NCI-H446 treated with DMSO at 0.1 percent for 48 hours (cell line): ENCODE measurements at regions not wholly inside any gene's neighbourhood (a gene's known extent, or its start where the extent isn't known, plus 50 kb on each side); places are given as distances from the start of the nearest gene placed in this dataset.

Experiments used
- DNase-seq: peaks from one replicate; lab custom pipeline; 2025; lab: John Stamatoyannopoulos, UW

DNA sequence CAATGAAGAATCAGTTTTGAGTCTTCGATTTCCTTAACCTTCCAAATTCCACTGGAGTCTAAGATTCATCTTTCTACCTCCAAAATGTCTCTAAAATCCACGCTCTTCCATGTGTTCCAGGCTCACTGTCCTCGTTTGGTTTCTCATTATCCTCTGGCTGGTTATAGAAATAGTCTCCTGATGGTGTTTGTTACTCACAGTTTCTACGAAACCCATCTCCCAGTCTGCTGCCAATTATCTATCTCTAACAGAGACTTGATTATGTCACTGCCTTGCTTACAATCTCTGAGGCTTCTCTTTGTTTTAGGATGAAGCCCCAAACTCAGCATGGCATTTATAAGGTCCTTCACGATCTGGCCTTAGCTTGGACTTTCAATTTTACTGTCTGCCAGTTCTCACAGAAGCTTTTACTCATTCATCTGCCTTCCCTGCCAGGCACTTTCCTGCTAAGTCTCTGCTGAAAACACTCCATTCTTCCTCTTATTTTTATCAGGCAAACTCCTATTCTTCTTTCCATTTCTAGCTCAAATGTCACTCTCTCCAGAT is 339.6 kb upstream of the SGCD start:
- no peak for DNase-seq

DNA sequence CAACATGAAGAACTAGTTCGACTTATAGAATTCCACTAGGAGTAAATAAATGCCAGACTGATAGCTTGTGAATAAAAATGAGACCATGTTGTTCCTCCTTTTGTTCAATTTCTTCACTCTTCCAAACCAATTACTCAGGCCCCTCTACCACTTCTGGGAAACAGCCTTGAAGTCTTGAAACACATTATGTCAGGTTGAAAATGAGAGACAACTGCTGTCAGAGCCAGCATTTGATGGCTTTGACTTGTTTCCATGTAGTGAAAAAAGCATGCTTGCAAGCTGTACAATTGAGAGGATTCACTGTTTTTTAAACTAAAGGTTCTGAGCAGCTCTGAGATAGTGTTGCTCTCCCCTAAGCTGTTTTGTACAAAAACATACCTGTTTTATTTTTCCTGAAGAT is 337.1 kb upstream of the SGCD start:
- DNase-seq: no peak

DNA sequence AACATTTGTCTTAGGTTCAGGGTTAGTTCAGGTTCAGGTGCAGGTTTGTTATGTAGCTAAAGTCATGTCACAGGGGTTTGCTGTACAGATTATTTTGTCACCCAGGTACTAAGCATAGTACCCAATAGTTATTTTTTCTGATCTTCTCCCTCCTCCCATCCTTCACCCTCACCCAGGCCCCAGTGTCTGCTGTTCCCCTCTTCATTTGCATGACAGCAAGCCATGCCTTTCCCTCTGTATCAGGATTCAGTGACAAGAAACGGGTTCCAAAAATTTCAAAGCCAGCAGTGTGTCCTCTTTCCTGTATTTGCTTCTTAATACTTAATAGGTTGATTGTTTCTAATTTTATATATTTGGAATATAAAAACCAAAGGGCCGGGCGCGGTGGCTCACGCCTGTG is 330.8 kb upstream of the SGCD start:
- no peak for DNase-seq

DNA sequence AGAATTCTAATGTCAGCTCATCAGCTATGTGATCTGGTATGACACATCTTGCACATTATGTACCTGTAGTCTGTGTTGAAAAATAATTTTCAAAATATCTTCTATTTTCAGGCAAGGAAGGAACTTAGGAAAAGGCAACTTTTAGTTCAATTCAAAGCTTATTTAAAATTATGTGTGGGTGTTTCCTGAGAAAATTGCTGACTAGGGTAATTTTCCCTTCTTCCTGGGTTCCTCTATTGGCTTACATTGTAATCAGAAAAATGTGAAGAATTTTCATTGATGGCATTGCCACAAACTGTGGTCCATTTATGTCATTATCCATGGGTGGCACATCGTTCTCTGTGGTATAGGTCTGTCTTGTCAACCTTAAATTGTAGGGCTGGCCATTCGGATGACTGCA is 328.7 kb upstream of the SGCD start:
- DNase-seq: no peak

DNA sequence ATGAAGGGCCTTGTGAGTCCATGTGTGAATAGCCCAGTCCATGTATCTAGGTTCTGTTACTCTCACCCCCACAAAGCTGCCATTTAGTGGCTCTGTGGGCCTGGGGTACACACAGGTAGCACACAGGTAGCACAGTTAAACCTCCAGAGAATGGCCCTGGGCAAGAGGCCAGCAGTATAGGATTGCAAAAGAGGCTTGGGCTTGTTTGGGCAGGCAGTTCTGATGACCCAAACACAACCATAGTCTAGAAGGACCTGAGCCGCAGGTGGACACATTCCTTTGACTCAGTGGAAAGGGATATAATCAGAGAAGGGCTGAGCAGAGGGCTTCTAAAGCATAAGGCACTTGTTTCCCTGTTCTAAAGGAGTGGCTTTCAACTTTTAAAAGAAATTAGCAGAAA is 326.8 kb upstream of the SGCD start:
- DNase-seq: no peak

DNA sequence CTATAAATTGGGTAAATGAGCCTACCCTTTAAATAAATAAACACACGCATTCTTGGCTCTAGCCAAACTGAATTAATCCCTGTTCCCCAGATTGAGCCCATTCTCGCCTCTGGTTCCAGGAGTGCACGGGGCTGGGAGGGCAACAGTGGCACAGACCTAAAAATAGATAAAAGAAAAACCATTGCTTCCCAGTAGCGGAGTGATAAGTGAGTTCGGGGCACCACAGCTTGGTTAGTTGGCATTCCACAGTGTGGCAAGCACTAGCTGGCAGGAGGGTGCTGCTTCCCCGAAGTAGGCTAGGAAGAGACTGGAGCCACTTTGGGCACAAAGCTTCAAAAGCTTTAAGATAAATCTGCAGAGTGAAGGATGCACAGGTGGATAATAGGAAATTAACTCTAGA is 322.2 kb upstream of the SGCD start:
- no peak for DNase-seq

DNA sequence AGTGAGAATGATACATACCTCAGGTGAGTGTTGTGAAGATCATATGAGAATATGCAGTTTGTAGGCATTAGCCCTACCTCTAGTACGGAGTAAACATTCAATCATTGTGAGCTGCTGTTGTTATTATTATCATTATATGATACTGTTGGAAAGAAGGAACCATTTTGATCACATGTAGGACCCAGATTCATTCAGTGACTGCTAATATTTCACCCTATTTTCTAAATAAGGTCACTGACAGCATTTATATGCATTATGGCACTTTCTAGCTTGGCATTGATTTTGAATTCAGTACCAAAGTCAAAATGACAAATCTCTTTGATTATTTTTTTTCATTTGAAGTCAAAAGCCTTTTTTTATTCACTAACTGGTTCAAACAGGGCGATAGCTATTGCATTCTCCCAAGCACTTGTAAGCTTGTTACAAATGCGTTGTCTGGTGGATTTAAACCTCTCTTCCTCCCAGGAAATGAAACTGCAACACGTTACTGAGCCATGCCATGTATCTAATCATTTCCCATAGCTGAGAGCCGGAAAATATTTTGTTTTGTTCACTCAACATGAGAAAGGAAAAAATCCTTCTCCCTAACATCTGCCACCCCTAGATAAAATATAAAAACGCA is 320.8 kb upstream of the SGCD start:
- DNase-seq: no peak

DNA sequence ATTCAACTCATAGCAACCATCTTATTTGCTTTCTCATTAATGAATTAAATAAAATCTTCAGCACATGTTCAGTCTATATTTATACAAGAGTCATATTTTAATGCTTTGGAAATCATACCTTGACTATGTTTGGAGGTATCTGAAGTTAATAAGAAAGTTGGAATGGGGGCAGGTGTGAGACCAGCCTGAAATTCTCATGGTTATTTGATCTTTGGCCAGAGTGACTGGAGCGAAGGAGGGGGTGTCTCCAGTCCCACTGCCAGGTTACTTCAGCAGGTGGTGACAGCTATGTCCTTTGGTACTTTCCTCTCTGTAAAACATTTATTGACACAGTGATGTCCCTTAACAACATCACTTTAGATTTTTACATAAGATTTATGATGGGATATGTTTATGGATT is 318.1 kb upstream of the SGCD start:
- no peak for DNase-seq

DNA sequence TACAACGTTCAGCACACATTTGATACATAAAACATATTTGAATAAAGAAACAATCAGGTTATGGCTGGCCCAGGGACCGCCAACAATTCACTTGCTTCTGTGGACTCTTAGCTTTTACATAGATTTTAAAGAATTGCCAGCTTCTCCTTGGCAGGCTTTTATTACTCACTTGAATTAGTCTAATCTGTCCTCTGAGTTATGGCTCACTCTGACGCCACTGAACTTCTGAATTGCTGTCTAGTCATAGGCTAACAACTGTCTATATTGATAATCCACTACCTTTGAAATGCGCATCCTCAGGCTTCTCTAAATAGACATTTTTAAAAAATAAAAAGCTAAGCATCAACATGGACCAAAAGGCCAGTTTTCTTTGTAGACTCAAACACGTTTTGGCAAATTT is 317.4 kb upstream of the SGCD start:
- DNase-seq: no peak

DNA sequence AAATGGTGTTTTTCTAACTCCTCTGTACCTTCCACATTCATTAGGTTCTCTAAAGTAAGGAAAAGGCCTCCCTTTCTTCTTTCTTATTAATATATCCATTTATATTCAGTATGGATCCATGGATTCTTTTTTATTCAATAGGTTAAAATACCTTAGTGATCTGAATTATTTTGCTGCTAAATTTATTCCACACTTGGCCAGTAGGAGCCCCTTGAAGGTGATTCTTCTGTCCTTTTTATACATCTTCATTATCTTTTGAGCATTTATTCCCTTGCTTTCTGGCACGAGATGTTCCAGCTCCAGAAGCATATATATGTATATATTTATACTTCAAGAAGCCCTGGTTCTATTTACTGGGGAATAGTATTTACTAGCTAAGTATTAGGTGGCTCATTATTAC is 311.8 kb upstream of the SGCD start:
- DNase-seq: no peak

DNA sequence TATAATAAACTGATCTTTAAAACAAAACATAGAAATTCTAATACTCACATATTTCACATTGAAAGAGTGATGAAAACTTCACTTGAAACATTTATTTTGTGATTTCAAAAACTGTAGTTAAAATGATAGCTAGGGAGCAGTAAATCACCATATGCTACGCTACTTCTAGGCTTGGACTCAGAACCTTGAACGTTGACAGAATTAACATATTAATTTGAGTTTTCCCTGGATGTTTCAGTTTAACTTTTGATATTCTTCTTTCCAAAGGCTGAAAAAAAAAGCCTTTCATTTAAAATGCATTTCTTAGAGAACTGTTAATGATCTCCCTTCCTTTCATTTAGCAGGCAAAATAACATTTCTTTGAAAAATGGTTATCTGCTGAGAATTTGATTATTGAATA is 307.8 kb upstream of the SGCD start:
- no peak for DNase-seq

DNA sequence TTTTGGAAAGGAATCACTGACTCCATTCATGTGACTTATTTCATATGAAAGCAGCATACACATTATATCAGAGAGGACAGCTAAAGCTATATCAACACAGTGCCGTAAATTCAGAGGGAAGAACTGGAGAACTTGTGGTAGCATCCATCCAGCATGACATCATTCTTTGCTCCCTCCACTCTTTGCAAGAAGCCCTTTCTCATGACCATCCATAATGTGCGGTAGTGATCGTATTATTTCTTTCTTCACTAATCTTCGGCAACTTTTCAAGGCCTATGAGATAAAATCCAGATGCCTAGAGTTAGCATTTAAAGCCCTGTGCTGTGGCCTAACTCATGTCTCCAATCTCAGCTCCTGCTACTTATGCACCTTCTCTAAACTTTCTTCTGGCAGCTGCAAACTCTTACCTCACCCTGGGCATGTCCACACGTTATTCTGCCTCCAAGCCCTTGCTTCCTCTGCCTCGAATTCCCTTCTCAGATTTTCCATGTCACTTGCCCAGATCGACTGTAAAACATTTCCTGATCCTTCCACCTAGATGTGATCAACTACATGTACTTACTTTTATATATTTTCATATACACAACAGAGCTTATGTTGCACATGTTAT is 307.3 kb upstream of the SGCD start:
- DNase-seq: no peak

DNA sequence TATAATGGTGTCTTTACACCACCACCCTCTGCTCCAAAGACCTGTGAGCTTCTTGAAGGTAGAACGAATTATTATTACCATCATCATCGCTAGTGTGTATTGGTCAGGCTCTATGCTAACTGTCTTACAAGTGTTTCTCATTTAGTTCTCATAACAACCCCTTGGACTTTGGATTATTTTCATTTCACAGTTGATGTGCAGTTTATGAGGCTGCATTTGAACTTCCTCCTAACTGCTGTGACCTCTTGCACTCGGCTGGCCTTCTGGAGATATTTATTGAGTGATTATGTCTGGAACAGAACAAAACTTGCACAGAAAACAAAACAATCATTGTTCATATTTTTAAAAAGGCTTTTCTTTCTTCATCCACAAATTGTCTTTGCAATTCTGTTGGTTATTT is 306.3 kb upstream of the SGCD start:
- no peak for DNase-seq

DNA sequence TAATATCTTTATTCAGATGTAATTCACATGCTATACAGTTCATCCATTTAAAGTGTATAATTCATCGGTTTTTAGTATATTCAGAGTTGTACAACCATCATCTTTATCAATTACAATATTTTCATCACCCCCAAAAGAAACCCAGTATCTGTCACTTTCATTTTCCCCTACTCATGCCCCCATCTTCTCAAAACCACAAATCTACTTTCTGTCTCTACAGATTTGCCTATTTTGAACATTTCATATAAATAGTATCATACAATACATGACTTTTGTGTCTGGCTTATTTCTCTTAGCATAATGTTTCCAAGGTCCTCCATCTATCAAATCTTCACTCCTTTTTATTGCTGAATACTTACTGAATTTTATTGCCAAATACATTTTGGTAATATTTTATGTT is 305.1 kb upstream of the SGCD start:
- DNase-seq: no peak

DNA sequence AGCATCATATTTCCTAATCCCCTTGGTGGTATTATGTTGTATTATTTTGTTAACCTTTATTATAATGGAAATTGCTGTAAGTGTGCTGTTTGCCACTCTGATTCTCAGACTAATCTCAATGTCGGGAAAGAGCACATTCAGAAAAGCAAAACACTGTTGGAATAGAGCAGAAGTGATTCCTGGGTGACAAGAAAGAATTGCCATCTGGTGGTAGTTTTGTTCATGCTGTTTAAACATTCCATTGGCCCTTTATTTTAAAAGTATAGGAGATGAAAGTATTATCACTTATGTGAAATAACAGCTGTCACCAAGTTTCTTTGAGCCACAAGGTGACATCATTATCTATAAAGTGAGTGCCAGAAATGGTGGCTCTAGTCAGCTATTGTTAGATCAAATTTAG is 301.3 kb upstream of the SGCD start:
- peak; percentile 40 for DNase-seq

DNA sequence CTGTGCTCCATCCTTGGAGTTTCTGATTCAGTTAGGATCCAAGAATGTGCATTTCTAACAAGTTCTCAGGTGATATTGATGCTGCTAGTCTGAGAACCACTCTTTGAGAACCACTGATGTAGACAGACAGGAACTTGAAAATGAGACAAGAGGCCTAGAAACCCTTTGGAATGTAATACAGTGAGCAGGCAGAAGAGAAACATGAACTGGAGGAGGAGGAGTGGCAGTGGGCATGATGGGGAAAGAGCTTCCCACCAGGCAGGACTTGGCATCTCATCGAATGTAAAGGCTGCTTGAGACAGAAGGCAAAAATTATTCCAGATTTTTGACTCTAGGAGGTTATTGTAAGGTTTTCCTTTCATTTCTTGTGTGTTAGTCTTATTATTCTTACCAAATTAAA is 295.8 kb upstream of the SGCD start:
- DNase-seq: no peak

DNA sequence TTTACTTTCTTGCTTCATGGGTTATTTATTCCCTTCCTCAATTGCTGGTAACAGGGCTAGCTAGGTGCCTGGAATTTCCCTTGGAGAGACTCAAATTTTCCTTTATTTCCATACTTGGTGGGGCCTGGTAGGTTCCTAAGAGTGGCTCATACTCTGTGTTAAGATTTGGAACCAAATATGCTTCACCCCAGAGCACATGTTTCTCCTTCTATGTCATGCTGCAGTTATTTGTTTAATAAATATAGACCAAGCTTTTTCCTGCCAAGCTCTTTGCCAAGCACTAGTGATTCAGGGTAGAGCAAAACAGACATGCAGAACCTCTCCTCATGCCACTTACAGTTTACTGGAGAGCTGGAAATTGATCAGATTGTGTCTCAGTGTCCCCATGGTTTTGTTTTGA is 290.3 kb upstream of the SGCD start:
- no peak for DNase-seq

DNA sequence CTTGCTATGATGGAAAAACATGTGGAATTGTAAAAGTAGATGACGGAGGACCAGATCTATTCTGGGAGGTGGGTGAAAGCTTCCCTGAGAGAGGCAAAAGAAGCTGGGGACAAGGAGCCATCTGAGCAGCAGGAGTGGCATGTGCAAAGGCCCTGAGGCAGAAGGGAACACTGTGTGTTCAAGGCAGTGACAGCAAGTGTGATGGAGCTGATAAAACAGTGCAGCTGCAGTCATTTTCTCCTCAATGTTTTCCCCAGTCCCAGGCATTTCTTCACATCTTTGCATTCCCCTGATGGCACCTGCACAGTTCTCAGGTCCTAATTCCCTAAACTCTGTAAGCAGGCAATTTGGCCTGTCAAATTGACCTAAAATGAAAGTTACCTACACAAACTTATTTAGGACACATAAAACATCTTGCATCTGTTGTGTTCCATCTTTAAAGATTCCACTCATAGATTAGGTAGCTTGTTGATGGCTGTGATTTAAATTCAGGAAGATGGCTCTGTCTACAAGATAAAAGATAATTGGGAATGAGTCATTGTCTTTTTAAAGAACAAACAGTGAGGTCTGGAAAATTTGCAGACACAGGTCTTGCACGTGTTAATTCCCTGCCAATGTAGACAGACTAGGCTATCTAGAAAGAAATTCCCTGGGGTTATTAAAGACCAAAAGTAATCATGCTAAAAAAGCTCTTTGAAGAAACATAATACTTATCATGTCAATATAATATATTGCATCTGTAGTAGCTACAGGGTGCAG is 289.6 kb upstream of the SGCD start:
- DNase-seq: no peak

DNA sequence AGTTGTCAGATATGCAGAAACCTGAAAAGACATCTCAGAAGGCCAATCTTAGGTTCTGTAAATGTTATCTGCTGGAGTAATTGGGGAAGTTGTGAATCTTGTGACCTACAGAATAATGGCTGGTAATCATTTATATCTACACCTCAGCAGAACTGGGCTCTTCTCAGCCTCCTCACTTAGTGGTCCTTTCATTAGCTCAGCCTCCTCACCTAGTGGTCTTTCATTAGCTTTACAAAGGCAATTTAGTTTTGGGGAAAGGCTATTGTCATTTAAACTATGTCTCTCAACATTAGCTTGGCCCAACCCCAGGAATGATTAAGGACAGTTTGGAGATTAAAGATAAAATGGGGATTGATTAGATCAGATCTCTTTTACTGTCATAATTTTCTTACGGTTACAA is 284.2 kb upstream of the SGCD start:
- DNase-seq: no peak

DNA sequence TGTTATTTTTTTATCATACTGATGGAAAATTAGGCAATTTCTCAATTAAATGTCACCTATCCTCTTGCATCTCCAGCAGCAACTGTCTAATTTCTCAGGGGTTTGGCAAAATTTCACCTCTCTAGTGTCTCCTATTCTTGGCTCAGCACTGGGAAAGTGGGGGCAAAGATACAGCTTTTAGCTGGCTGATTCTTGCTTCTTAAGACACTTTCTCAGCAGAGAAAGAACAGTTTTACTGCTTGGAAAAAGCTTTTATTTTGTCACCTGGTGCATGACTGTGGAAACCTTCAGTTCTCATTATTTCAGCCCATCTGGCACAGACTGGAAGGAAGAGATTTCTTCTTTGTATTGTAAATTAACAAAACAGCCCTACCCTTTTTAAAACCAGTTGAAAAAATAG is 283.6 kb upstream of the SGCD start:
- DNase-seq: no peak

DNA sequence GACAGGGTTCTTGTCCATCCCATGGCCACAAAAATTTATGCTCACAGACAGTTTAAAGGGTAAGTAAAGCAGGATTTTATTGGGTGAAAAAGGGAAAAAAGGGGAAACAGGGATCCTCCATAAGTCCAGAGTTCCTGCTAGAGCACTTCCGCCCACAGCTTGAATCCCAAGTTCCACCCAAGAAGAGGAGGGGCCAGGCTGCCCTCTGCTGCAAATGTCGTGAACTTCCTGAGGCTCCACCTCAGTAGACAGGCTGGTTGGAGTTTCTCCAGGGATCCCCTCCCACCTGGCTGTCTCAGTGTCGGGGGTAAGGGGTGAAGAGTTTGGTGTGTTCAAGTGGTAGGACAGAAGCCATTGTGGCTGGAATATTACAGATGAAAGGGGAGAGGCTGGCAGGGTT is 275.0 kb upstream of the SGCD start:
- no peak for DNase-seq

DNA sequence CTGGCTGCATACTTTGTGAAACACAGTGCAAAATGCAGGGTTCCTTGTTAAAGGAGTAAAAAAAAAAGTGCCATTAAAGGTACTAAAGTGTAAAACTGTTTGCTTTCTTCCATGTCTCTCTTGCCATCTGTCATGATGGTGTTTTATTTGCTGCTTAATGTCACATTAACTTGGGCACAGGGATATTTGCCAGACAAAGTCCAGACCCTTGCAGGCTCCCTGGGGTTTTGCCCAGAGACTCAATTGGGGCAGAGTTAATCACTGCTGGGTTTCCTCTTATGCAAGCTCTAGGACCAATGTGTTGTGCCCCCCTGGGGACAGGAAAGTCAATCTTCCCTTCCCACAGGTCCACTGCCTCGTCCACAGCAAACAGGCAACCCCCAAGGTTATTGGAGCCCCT is 274.3 kb upstream of the SGCD start:
- peak; percentile 6 for DNase-seq

DNA sequence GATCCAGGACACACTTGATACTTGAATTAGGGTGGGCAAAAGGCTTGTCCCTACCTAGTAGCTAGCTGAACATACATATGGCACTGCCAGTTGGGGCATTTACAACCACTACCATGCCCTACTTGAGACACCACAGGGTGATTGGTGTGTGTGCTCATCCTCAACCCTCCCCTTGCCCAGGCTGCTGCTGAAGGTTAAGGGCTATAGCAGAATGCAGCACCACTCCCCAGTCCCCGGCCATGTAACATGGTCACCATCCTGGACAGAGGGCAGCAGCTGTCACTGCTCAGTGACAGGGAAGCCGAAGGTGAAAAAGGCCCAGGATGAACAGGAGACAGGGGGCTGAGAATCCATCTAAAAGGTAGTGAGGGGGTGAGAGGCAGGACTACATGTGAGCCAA is 273.9 kb upstream of the SGCD start:
- DNase-seq: no peak

DNA sequence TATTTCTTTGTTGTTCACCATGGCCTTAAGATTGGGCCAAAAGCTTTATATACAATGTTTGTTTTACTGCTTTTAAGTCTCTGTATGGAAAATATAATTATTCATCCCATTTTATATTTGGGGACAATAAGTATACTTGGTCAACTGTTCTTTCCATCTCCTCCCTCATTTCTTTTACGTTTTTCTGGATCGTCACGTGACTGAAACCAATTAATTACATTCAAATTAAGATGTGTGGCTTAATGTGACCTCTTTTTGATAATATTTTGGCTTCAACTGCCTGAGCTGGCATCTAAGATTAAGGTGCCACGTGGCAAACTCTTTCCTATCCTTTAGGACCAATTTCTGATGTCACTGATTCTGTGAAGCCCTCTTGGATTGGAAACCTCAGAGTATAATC is 250.1 kb upstream of the SGCD start:
- no peak for DNase-seq
